C4-2B (cell line): ENCODE measurements at regions not wholly inside any gene's neighbourhood (a gene's known extent, or its start where the extent isn't known, plus 50 kb on each side); places are given as distances from the start of the nearest gene placed in this dataset.

ENCODE experiments used
- CTCF ChIP-seq: fragments of 450-650 bp; conservative IDR thresholded peaks from 2 replicates; pipeline ENCODE4 v1.5.1; 2017; ENCODE audit warnings: mild to moderate bottlenecking
- ZFX ChIP-seq: fragments of 450-650 bp; IDR thresholded peaks from 2 replicates; pipeline ENCODE4 v1.6.1; 2017

DNA sequence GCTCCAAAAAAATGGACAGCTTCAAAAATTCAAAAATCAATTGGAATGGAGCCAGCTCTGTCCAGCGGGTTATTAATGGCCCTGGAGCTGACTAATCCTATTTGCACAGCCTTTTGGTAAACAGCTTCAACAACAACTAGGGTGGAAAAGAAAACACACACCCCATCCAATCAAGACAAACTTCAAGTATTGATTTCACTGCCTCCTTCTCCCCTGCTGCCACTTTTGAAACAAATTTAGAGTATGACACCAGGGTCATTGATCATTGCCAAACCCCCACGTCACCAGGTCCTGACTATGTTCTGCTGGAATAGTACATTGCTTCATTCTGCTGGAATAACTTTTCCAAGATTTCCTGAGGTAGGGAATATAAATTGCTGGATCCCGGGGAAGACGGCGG is 56.8 kb upstream of the GTF3A start:
- no peak for TF ChIP-seq CTCF
- TF ChIP-seq ZFX: no peak
